ENCODE measurements at regions not wholly inside any gene's neighbourhood (a gene's known extent, or its start where the extent isn't known, plus 50 kb on each side); places are given as distances from the start of the nearest gene placed in this dataset.

- no peak for DNase-seq
Observed at GRCh38 chr9:73805111-73805510, 653.4 kb downstream of the ANXA1 start.

- DNase-seq = no peak
Observed at GRCh38 chr9:73805853-73806458, 654.3 kb downstream of the ANXA1 start.

GRCh38 chr9:73806876-73807275, 655.2 kb downstream of the ANXA1 start:
- DNase-seq = no peak

DNA sequence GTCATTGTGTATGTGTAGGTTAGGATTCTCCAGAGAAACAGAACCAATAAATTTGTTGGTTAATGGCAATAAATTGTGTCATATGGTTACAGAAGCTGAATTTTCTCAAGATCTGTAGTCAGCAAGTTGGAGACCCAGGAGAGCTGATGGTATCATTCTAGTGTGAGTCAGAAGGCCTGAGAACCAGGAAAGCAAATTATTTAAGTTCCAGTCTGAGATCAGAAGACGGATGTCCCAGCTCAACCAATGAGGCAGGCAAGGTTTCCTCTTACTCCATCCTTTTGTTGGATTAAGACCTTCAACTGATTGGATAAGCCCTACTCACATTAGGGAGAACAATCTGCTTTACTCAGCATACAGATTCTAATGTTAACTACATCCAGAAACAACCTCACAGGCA, 656.3 kb downstream of the ANXA1 start:
- no peak for DNase-seq

GRCh38 chr9:73810585-73811215, 659.0 kb downstream of the ANXA1 start:
- no peak for DNase-seq

DNA sequence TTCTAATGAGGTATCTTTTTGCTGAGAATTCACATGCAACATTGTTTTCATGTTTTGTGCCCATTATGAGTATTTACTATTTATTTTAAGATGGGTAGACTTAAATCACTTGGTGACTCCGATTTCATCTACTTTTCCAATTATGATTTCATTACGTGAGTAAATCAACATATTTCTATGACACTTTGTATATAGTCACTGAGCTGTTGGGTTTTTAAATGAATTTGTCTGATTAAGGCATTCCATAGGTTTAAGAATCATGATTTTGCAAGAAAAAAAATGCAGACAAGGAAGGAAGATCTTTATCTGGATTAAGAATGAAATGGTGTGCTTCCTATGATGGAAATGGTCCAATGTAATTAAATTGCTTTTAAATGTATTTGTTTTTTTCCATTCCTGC, 661.9 kb downstream of the ANXA1 start:
- DNase-seq = no peak

- no peak for DNase-seq
Observed at GRCh38 chr9:73816905-73817304, 665.2 kb downstream of the ANXA1 start.

DNA sequence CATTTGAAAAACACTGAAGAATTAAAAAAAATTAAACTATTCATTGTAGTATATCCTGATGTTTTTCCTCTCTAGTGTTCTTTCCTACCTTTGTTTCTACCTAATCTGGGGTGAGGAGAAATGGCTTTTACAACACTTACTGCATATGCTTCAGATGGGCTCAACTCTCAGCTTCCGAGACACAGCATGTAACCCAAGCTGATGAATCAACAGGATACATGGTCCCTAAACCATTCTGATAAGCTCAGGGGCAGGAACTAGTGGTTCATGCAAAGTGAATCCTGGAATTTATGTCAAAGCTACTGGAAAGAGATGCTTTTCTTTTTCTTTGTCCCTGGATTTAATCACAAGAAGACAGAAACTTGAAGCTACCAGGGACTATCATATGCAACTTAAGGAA, 672.5 kb upstream of the RORB start:
- no peak for DNase-seq

DNA sequence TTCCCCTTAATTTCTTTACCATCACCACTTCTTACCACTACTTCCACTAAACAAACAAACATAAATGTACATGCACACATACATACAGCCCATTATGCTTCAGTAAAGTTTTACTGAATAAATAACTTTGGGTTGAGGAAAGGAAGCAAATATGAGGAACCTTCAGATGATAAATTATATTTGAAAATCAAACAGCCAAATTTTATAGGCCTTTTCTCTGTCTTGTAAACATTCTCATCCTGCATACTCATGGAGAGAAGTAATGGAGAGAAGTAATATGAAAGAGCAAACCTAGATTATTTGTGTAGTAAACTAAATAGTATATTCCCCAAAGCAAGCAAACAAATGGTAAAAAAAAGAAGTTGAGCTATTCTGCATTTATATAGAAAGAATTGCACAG, 658.3 kb upstream of the RORB start:
- no peak for DNase-seq

DNA sequence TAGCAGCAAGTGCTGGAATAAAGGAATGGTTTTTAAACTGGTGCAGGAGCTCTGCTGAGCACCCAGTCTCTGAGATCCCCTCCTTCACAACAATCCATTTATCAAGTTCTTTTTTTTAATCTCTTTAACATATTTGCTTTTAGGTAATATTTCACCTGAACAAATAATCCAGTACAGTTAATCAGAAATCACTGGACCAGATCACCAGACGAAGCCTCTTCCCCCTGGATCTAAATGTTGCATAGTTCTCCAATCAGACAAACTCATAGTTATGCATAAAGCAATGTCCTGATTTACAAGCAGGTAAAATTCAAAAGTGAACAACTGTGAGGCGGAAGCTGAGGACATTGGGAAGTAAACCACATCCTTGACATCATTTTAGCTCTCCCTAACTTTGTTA, 657.7 kb upstream of the RORB start:
- DNase-seq = no peak

GRCh38 chr9:73841018-73841417, 656.1 kb upstream of the RORB start:
- no peak for DNase-seq

DNA sequence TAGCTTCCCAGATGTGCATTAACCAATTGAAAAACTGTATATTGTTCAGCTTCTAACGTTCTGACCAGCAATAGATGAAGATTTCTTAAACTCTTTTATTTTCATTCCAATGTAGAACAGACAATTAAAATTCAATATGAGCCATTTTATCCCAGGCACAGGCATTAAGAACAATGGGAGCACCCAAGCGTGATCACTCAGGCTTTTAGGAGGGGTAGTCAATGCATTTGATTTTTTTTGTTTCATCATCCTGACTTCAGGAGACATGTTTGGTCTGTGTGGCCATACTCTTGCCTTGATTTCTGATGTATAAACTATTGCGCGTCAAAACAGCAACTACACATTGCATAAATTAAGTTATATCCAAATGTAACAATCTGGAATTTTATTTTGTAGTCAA, 653.0 kb upstream of the RORB start:
- no peak for DNase-seq

DNA sequence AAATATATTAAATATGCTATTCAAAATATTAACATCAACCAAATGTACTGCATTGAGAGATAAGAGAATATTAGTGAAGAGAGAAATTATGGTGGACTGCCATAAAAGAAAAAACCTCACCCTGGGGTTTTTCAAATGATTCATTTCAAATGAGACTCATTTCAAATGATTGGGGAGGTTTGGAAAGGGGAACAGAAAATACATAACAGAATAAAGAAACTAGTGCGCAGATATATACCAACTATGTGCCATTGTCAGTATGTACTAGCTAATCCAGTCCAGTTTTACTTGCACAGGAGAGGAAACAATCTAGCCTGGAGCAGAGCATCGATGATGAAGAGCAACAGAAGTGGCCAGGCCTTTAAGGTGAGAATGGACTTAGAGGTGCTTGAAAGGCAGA, 651.6 kb upstream of the RORB start:
- DNase-seq = no peak

DNA sequence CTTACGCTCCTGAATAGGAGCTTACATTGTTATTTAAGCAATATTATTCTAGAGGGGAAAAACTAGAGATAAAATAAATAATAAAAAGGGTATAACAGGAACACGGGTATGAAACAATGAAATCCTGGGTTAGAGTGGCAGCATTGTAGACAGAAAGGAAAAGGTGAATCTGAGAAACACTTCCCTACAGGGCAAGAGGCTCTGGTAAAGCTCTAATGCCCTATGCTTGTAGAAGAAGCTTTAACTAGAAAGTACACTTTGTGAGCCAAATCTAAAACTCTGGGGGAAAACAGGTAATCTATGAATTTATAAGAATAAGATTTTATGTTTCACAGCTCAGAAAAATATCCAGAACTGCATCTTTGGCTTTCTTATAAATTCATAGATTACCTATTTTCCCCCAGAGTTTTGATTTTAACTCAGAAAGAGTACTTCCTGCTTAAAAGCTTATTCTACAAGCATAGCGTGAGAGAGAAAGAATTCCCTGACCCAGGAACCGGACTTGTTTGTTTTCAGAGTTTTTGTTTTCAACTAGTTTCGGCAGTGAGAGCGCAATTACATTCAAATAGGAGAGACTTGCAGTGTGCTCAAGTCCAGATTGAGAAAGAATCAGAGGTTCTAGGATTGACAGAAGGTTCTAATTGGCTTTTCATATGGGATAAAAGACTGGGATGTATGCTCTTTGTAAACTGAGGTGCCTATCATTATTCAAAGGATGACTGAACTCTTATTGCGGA, 651.0 kb upstream of the RORB start:
- no peak for DNase-seq

DNA sequence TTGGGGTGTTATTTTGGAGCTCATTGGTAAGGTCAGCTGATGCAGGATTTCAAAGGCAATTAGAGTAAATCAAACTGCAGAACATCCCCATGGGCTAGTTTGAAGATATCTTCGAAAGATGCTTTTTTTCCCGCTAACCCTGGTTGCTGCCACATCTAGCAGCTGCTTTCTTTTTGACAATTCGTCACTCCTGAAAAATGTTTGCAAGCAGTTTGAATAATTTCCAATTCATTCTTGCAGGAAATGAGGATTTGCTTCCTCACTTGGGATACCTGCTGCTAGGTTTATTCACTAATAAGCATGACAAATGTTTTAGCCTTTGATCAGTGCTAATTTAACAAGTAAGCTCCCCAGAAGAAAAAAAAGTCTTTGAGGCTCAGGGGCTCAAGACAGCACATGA, 649.6 kb upstream of the RORB start:
- DNase-seq = no peak

GRCh38 chr9:73853549-73853948, 643.6 kb upstream of the RORB start:
- DNase-seq = no peak

DNA sequence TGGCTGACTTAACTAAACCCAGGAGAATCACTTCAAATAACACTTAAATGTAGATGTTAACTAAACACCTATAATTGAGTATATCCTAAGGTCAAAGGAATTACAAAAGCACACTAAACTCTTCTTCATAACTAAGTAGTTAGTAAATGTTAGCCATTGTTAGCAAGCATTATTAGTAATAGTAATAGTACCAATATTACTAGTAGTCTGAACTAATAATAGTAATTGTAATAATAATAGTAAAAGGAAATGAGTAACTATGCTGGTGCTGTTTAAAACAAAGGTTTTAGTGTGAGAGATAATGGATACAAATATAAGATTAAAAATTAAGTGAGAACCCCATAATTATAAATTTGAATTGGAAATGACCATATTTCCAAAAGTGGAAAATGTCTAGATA, 641.9 kb upstream of the RORB start:
- DNase-seq = no peak

DNA sequence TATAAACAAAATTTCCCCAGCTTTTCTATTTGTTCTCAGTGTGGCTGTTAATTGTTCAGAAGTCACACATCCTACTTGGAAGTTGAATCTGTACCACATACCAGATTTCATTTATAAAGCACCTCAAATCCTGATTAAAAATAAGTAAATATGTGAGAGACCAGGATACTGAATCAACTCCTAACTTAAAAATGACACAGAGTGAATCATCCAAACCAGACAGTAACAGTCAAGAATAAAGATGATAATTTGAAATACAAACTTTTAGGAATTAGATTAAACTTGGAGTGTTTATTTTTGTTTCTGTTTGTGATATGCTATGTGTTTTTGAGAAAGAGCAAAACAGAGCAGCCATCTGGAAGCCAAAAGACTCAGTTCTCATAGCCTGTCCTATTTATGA, 633.2 kb upstream of the RORB start:
- no peak for DNase-seq

DNA sequence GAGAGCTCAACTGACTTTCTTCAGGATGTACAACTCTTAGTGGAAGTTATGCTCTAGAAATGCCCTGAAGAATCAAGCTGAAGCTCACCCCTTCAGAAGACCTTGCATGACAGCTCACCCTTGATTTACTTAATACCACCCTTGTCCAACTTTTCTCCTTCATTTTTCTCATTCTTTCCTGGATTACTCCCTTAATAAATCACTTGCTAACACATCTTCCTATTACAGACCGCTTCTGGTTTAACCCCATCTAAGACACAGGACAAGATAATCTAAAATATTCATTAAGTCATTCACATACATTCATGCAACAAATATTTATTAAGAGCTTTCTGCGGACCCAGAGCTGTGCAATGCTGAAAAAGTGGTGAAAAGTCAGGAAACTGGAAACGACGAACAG, 630.7 kb upstream of the RORB start:
- no peak for DNase-seq

- peak; percentile 12 for DNase-seq
Observed at GRCh38 chr9:73869264-73869663, 627.9 kb upstream of the RORB start.

- no peak for DNase-seq
Observed at GRCh38 chr9:73871636-73872035, 625.5 kb upstream of the RORB start.

DNA sequence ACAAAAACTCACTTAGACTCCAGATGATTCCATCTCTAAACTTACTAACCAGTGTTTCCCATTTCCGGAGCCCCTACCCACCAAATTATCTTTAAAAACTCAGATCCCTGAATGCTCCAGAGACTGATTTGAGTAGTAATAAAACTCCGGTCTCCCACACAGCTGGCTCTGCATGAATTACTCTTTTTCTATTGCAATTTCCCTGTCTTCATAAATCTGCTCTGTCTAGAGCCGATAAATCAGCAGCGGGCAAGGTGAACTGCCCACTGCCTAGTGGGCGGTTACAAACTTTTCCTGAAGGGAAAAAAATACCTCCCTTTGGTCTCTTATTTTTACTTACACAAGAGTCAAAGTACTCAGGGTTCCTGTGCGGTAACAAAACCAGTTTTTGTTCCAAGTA, 624.4 kb upstream of the RORB start:
- DNase-seq = no peak

DNA sequence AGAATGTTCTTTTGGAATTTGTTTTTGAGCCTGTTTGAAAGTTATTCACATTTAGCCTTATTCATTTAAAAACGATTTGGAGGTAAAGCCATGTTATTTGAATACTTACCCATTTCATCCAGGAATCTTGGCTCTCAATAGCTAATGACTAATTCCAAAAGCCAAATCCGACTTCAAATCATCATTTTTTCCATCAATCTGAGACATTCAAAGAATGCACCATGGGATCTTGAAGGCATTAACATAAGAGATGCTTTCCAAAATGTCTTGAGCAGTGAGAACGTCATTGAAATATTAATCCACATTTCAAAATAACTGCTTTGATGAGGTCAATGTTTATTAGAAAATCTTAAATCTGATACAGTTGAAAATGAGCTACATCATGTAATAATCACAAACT, 617.0 kb upstream of the RORB start:
- no peak for DNase-seq

DNA sequence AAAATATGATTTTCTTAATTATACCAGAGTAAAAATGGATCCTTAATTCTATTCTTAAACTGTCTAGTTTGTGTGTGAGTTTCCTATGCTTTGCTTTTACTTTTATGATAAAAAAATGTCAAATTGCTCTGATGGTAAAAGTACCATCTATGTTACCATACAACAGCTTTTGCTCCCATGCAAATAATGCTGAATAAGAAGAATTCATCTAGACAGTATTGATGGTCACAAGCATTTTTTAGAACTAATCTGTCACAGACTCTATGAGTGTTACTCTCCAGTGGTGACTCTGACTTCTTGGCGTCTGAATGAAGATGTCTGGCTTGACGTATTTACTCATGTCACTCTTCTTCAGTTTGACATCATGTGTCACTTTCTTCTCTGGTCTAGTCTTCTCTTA, 608.1 kb upstream of the RORB start:
- DNase-seq = no peak
